Liver (tissue), 3 donors: ENCODE measurements at regions not wholly inside any gene's neighbourhood (a gene's known extent, or its start where the extent isn't known, plus 50 kb on each side); places are given as distances from the start of the nearest gene placed in this dataset.
"Not testable (repeated sequence)": the region's sequence is repeated elsewhere in the genome, so short reads cannot be mapped to it uniquely, and the experiment has no call there.

Experiments
- JUND ChIP-seq, 2 donors: IDR thresholded peaks; 2 replicates each; pipeline ENCODE4 v1.6.1; 2016; ENCODE audit warnings: antibody characterized with exemption in 2 of 2
- RAD21 ChIP-seq, 2 donors: IDR thresholded peaks; 2 replicates each; pipeline ENCODE4 v1.6.1; 2016; ENCODE audit warnings: antibody characterized with exemption in 2 of 2, mild to moderate bottlenecking in 2 of 2
- TAF1 ChIP-seq: conservative IDR thresholded peaks from 2 replicates; pipeline ENCODE4 v1.6.1; 2016; ENCODE audit warnings: antibody characterized with exemption, mild to moderate bottlenecking
- TF ChIP-seq, protein P1 (sequence below): fragments of 150-350 bp; IDR thresholded peaks from 2 replicates; pipeline ENCODE4 v1.5.1; 2017; ENCODE audit warnings: improper control_type of control experiment, low read depth, low read length; ENCODE audit not compliant: missing input control
- TF ChIP-seq, protein P2 (sequence below): IDR thresholded peaks from 2 replicates; pipeline ENCODE4 v1.6.1; 2016; ENCODE audit warnings: antibody characterized with exemption
- donor health status: healthy.
- donor health status: healthy.

DNA sequence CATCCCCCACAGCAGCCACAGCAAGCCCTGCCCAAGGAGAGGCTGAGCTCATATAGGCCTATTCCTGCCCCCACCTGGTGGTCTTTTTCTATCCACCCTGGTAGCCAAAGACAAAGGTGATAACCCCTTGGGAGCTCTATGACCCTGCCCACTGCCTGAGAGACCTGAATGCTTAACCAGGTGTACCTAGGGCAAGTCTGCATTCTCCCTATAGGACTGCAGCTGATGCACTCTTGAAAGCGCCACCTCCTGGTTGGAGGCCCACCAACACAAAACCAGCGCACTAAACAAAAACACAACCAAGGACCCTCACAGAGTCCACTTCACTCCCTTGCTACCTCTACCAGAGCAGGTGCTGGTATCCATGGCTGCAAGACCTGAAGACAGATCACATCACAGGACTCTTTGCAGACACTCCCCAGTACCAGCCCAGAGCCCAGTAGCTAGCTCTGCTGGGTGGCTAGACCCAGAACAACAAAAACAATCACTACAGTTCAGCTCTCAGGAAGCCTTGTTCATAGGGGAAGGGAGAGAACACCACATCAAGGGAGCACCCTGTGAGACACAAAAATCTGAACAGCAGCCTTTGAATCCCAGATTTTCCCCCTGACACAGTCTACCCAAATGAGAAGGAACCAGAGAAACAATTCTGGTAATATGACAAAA is 72.8 kb upstream of the SORL1 start:
- not testable (repeated sequence) for TF ChIP-seq TAF1; JUND (IDR thresholded peaks at IDR 0.05)
- peak in 1 of 2 donors; percentile 37 for TF ChIP-seq RAD21 (IDR thresholded peaks at IDR 0.05)
- TF ChIP-seq, protein P1, sequence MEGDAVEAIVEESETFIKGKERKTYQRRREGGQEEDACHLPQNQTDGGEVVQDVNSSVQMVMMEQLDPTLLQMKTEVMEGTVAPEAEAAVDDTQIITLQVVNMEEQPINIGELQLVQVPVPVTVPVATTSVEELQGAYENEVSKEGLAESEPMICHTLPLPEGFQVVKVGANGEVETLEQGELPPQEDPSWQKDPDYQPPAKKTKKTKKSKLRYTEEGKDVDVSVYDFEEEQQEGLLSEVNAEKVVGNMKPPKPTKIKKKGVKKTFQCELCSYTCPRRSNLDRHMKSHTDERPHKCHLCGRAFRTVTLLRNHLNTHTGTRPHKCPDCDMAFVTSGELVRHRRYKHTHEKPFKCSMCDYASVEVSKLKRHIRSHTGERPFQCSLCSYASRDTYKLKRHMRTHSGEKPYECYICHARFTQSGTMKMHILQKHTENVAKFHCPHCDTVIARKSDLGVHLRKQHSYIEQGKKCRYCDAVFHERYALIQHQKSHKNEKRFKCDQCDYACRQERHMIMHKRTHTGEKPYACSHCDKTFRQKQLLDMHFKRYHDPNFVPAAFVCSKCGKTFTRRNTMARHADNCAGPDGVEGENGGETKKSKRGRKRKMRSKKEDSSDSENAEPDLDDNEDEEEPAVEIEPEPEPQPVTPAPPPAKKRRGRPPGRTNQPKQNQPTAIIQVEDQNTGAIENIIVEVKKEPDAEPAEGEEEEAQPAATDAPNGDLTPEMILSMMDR = not testable (repeated sequence)
- TF ChIP-seq, protein P2, sequence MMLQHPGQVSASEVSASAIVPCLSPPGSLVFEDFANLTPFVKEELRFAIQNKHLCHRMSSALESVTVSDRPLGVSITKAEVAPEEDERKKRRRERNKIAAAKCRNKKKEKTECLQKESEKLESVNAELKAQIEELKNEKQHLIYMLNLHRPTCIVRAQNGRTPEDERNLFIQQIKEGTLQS = not testable (repeated sequence)
